Endothelial cell of umbilical vein (primary cell): ENCODE measurements at regions not wholly inside any gene's neighbourhood (a gene's known extent, or its start where the extent isn't known, plus 50 kb on each side); places are given as distances from the start of the nearest gene placed in this dataset.

Experiments
- BruUV-seq: library from RNA; stranded (reverse); fragments of 400-500 nt; replicated peaks from 2 replicates; lab custom pipeline; 2021; lab: Mats Ljungman, UMichigan
- CTCF ChIA-PET: fragments of 300-600, 350-600 bp; sonication (Branson Sonifier 250); formaldehyde crosslinking; loops from one replicate; lab custom pipeline; 2021; ENCODE audit warnings: antibody characterized with exemption, inconsistent platforms; lab: Charles Lee
- POLR2A ChIA-PET: fragments of 300-600, 350-600 bp; sonication (Branson Sonifier 250); formaldehyde crosslinking; loops from one replicate; lab custom pipeline; 2021; ENCODE audit warnings: antibody characterized with exemption, inconsistent platforms; lab: Charles Lee
- DNase-seq: peaks from one replicate; pipeline ENCODE4 v3.0.0-alpha.2; 2011; ENCODE audit warnings: low read depth, low spot score
- FAIRE-seq: peaks from 2 replicates; lab custom pipeline; 2011; peaks lifted over from hg19 to GRCh38; lab: Jason Lieb, UNC
- H2AFZ ChIP-seq: 2 replicates; pipeline ENCODE4 v1.6.0; 2012; ENCODE audit warnings: low read depth, low read length, control low read depth, inconsistent platforms
- H3K27ac ChIP-seq: 2 replicates; pipeline ENCODE4 v1.5.1; 2011; ENCODE audit warnings: low read depth, mild to moderate bottlenecking, control low read depth, low read length, moderate library complexity; ENCODE audit not compliant: insufficient read depth
- H3K27me3 ChIP-seq, 2 experiments: 2 replicates each; pipeline versions ENCODE4 v1.6.0 to v1.6.1; 2011; ENCODE audit warnings: low read length in 2 of 2, mixed read lengths in 1 of 2; ENCODE audit not compliant: control insufficient read depth in 2 of 2, insufficient read depth in 2 of 2
- H3K36me3 ChIP-seq, 2 experiments: 2 replicates in 1 of 2; 3 replicates in 1 of 2; pipeline ENCODE4 v1.5.1; 2011; ENCODE audit warnings: low read length in 2 of 2, mild to moderate bottlenecking in 1 of 2, moderate library complexity in 1 of 2; ENCODE audit not compliant: control insufficient read depth in 2 of 2, insufficient read depth in 2 of 2; ENCODE audit errors: extremely low read depth in 1 of 2
- H3K4me1 ChIP-seq: 3 replicates; pipeline ENCODE4 v1.5.1; 2011; ENCODE audit warnings: mild to moderate bottlenecking, low read length; ENCODE audit not compliant: control insufficient read depth, insufficient read depth; ENCODE audit errors: extremely low read depth
- H3K4me2 ChIP-seq: 2 replicates; pipeline ENCODE4 v1.6.1; 2011; ENCODE audit warnings: low read length, control low read depth, mixed read lengths; ENCODE audit not compliant: insufficient read depth
- H3K4me3 ChIP-seq, 3 experiments: fragments of 200-600 bp in 1 of 3; sonication (generic), shearing (Covaris generic) in 1 of 3; replicated peaks in 1 of 3; 2 replicates each; pipeline ENCODE4 v1.5.1; 2011 to 2016; ENCODE audit warnings: control low read depth in 3 of 3, low read length in 3 of 3, mild to moderate bottlenecking in 2 of 3, inconsistent platforms in 1 of 3, low read depth in 1 of 3, moderate library complexity in 1 of 3; ENCODE audit not compliant: insufficient read depth in 1 of 3
- H3K79me2 ChIP-seq: 2 replicates; pipeline ENCODE4 v1.6.0; 2012; ENCODE audit warnings: low read length, inconsistent platforms; ENCODE audit not compliant: control insufficient read depth, insufficient read depth
- H3K9ac ChIP-seq: replicated peaks from 2 replicates; pipeline ENCODE3; 2011; ENCODE audit warnings: low read length, control low read depth; ENCODE audit not compliant: insufficient read depth; ENCODE audit errors: extremely low read depth
- H3K9me1 ChIP-seq: replicated peaks from 3 replicates; pipeline ENCODE4 v1.6.0; 2011; ENCODE audit warnings: mild to moderate bottlenecking, low read length; ENCODE audit not compliant: control insufficient read depth, insufficient read depth; ENCODE audit errors: extremely low read depth
- H3K9me3 ChIP-seq: replicated peaks from 2 replicates; pipeline ENCODE4 v1.5.1; 2012; ENCODE audit warnings: low read length, inconsistent platforms; ENCODE audit not compliant: control insufficient read depth, insufficient read depth
- H4K20me1 ChIP-seq: replicated peaks from 2 replicates; pipeline ENCODE3; 2011; ENCODE audit warnings: mild to moderate bottlenecking, low read length; ENCODE audit not compliant: control insufficient read depth, insufficient read depth; ENCODE audit errors: extremely low read depth
- CTCF ChIP-seq, 2 donors: IDR thresholded peaks; 1 replicate in 1 of 2; 2 replicates in 1 of 2; pipeline ENCODE4 v1.5.1; 2011; ENCODE audit warnings: low read length in 2 of 2, mild to moderate bottlenecking in 2 of 2, moderate library complexity in 2 of 2, control low read depth in 1 of 2, inconsistent platforms in 1 of 2, low read depth in 1 of 2; ENCODE audit not compliant: insufficient read depth in 1 of 2; ENCODE audit errors: extremely low read depth in 1 of 2
- EZH2 ChIP-seq: IDR thresholded peaks from 2 replicates; pipeline ENCODE4 v1.6.1; 2012; ENCODE audit warnings: borderline replicate concordance, low read depth, mild to moderate bottlenecking, moderate library complexity, low read length, inconsistent platforms; ENCODE audit not compliant: severe bottlenecking
- FOS ChIP-seq: IDR thresholded peaks from 2 replicates; pipeline ENCODE4 v1.6.1; 2011; ENCODE audit warnings: mild to moderate bottlenecking, low read length, moderate library complexity, borderline replicate concordance; ENCODE audit not compliant: insufficient read depth
- GATA2 ChIP-seq: IDR thresholded peaks from 2 replicates; pipeline ENCODE4 v1.7.0; 2011; ENCODE audit warnings: low read depth, mild to moderate bottlenecking, moderate library complexity, mixed read lengths, low read length; ENCODE audit not compliant: insufficient read length, insufficient read depth
- JUN ChIP-seq: IDR thresholded peaks from 2 replicates; pipeline ENCODE4 v1.6.1; 2011; ENCODE audit warnings: borderline replicate concordance, low read depth; ENCODE audit not compliant: insufficient read length, insufficient read depth
- MAX ChIP-seq: IDR thresholded peaks from 2 replicates; pipeline ENCODE4 v1.6.1; 2011; ENCODE audit not compliant: insufficient read depth, insufficient read length
- POLR2AphosphoS5 ChIP-seq: IDR thresholded peaks from 2 replicates; pipeline ENCODE4 v1.6.1; 2012; ENCODE audit warnings: low read depth, mild to moderate bottlenecking, control low read depth, low read length, moderate library complexity; ENCODE audit not compliant: insufficient read depth
- dilution Hi-C: fragments of 300-500 bp; cut with MboI; formaldehyde crosslinking; loops from one replicate; pipeline ENCODE4 v1.15.0; 2019; ENCODE audit warnings: low sequenced_read_pairs; ENCODE audit not compliant: extremely low pct_ligation_motif_present
- intact Hi-C: fragments of 100-400 bp; cut with micrococcal nuclease; formaldehyde crosslinking; loops from one replicate; pipeline ENCODE4 v1.10.0; 2022

DNA sequence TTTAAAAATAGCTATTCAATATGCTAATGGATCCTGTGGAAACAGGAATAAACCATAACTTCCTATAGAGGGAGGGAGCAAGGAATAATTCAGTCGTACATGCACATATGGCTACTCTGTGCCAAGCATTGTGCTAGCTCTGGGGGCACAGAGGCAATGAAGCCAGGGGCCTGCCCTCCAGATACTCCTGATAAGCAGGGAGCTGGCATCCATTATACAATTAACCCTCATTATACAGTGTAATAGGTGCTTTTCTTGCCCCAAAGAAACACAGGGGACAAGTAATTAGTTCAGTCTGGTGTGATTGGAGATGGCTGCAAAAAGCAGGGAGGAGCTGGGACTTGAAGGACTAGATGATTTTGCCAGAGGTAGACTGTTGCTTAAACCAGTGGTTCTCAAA is 200.4 kb downstream of the SREK1 start:
- H4K20me1 ChIP-seq: no peaks in the 10 kb centered on the region
- dilution Hi-C loops (no loop called here), intact Hi-C loops (no loop called here)
- ChIA-PET CTCF (interaction anchor here (0.6 to 2.1 kb wide), 3 partner anchors 12 to 1829 kb away, joined by 3 to 9 read pairs (median 3); no protein-coding TSS in a partner anchor), POLR2A (no interaction called here)
- no peak overlapping the region for H3K4me2 ChIP-seq
- H3K79me2 ChIP-seq: no peaks in the 10 kb centered on the region
- no TSS peak for BruUV-seq
- DNase-seq (no peak), FAIRE-seq (no peak)
- H3K9me1 ChIP-seq: no peaks in the 10 kb centered on the region
- no peak overlapping the region for H3K9ac ChIP-seq
- no peak for TF ChIP-seq POLR2AphosphoS5
- no peak for TF ChIP-seq FOS
- no peak for TF ChIP-seq EZH2
- no peak for TF ChIP-seq JUN
- TF ChIP-seq GATA2: no peak
- TF ChIP-seq MAX: no peak
- TF ChIP-seq CTCF (IDR thresholded peaks at IDR 0.05; ENCODE audit: extremely low read depth in 1 of 2, insufficient read depth in 1 of 2, low read depth in 1 of 2, low read length in 2 of 2): no peak
- H2AFZ ChIP-seq: no peak overlapping the region
- no peaks in the 10 kb centered on the region for H3K4me1 ChIP-seq
- H3K9me3 ChIP-seq: no peaks in the 10 kb centered on the region
- H3K36me3 ChIP-seq: no peaks in the 10 kb centered on the region
- no peaks in the 10 kb centered on the region for H3K27me3 ChIP-seq
- H3K27ac ChIP-seq: no peak overlapping the region
- no peak overlapping the region for H3K4me3 ChIP-seq
